GM21619 (cell line): ENCODE measurements at regions not wholly inside any gene's neighbourhood (a gene's known extent, or its start where the extent isn't known, plus 50 kb on each side); places are given as distances from the start of the nearest gene placed in this dataset.

Source experiments
- ATAC-seq: cut with Tn5 transposase; IDR thresholded peaks from one replicate; pipeline ENCODE4 v1.9.1; 2021; ENCODE audit not compliant: unreplicated experiment

- peak; percentile 69 for ATAC-seq
These were observed 104.2 kb upstream of the PFN2 start for GRCh38 chr3:150074697-150075416.

- peak; percentile 80 for ATAC-seq
These were observed 103.6 kb upstream of the PFN2 start for GRCh38 chr3:150074277-150074676.

GRCh38 chr3:150073513-150073912 is 102.8 kb upstream of the PFN2 start:
- ATAC-seq: no peak

GRCh38 chr3:150073031-150073430 is 102.3 kb upstream of the PFN2 start:
- ATAC-seq: no peak

GRCh38 chr3:150072576-150072975 is 101.9 kb upstream of the PFN2 start:
- ATAC-seq: no peak

- no peak for ATAC-seq
These were observed 99.6 kb upstream of the PFN2 start for GRCh38 chr3:150070271-150070670.

- ATAC-seq: no peak
These were observed 98.9 kb upstream of the PFN2 start for GRCh38 chr3:150069633-150070032.

GRCh38 chr3:150069154-150069527 is 98.4 kb upstream of the PFN2 start:
- no peak for ATAC-seq

- no peak for ATAC-seq
These were observed 97.9 kb upstream of the PFN2 start for GRCh38 chr3:150068440-150069153.

- ATAC-seq: no peak
These were observed 96.9 kb upstream of the PFN2 start for GRCh38 chr3:150067561-150067960.

GRCh38 chr3:150064971-150065370 is 94.3 kb upstream of the PFN2 start:
- no peak for ATAC-seq

GRCh38 chr3:150063237-150063636 is 92.5 kb upstream of the PFN2 start:
- no peak for ATAC-seq

GRCh38 chr3:150062492-150062891 is 91.8 kb upstream of the PFN2 start:
- ATAC-seq: no peak

GRCh38 chr3:150061288-150062024 is 90.8 kb upstream of the PFN2 start:
- no peak for ATAC-seq

GRCh38 chr3:150059729-150060128 is 89.0 kb upstream of the PFN2 start:
- no peak for ATAC-seq

GRCh38 chr3:150059241-150059640 is 88.5 kb upstream of the PFN2 start:
- no peak for ATAC-seq

- ATAC-seq: no peak
These were observed 86.5 kb upstream of the PFN2 start for GRCh38 chr3:150057227-150057626.

GRCh38 chr3:150055332-150055731 is 84.6 kb upstream of the PFN2 start:
- ATAC-seq: no peak

GRCh38 chr3:150054635-150055034 is 83.9 kb upstream of the PFN2 start:
- no peak for ATAC-seq

- no peak for ATAC-seq
These were observed 79.8 kb upstream of the PFN2 start for GRCh38 chr3:150050510-150050909.

- no peak for ATAC-seq
These were observed 78.6 kb upstream of the PFN2 start for GRCh38 chr3:150049317-150049716.

GRCh38 chr3:150041877-150042276 is 71.2 kb upstream of the PFN2 start:
- no peak for ATAC-seq
